H9 (cell line): ENCODE measurements at regions not wholly inside any gene's neighbourhood (a gene's known extent, or its start where the extent isn't known, plus 50 kb on each side); places are given as distances from the start of the nearest gene placed in this dataset.

Experiments used
- DNase-seq: peaks from one replicate; pipeline ENCODE4 v3.0.0-alpha.2; 2017
- H2AFZ ChIP-seq: one replicate; pipeline ENCODE4 v1.6.1; 2013; ENCODE audit warnings: mild to moderate bottlenecking, low read length, control low read depth, moderate library complexity
- H2AK5ac ChIP-seq: 2 replicates; pipeline ENCODE4 v1.6.1; 2013; ENCODE audit warnings: low read length, control low read depth, mixed read lengths; ENCODE audit not compliant: insufficient read length
- H2BK120ac ChIP-seq: one replicate; pipeline ENCODE4 v1.6.1; 2013; ENCODE audit warnings: low read depth, mild to moderate bottlenecking, low read length, control low read depth, inconsistent platforms; ENCODE audit not compliant: poor library complexity, severe bottlenecking
- H2BK12ac ChIP-seq: 2 replicates; pipeline ENCODE4 v1.6.1; 2013; ENCODE audit warnings: low read length, control low read depth, mixed read lengths, low read depth; ENCODE audit not compliant: insufficient read length
- H2BK15ac ChIP-seq: 2 replicates; pipeline ENCODE4 v1.6.1; 2013; ENCODE audit warnings: low read depth, low read length, control low read depth
- H2BK20ac ChIP-seq: one replicate; pipeline ENCODE4 v1.6.1; 2013; ENCODE audit warnings: low read depth, mild to moderate bottlenecking, low read length, control low read depth, inconsistent platforms; ENCODE audit not compliant: poor library complexity, severe bottlenecking
- H2BK5ac ChIP-seq: 2 replicates; pipeline ENCODE4 v1.6.1; 2013; ENCODE audit warnings: low read length, control low read depth, mixed read lengths; ENCODE audit not compliant: insufficient read length
- H3K14ac ChIP-seq: 2 replicates; pipeline ENCODE4 v1.6.1; 2013; ENCODE audit warnings: low read length, control low read depth; ENCODE audit not compliant: insufficient read depth
- H3K18ac ChIP-seq: 2 replicates; pipeline ENCODE4 v1.6.1; 2013; ENCODE audit warnings: low read depth, mild to moderate bottlenecking, mixed read lengths, low read length, control low read depth; ENCODE audit not compliant: insufficient read length
- H3K23ac ChIP-seq: 2 replicates; pipeline ENCODE4 v1.6.1; 2013; ENCODE audit warnings: low read length, control low read depth, mixed read lengths, low read depth; ENCODE audit not compliant: insufficient read length
- H3K23me2 ChIP-seq: 2 replicates; pipeline ENCODE4 v1.6.1; 2013; ENCODE audit warnings: low read depth, mild to moderate bottlenecking, mixed read lengths, low read length, control low read depth; ENCODE audit not compliant: insufficient read length, poor library complexity, severe bottlenecking
- H3K27ac ChIP-seq: 2 replicates; pipeline ENCODE4 v1.5.1; 2013; ENCODE audit warnings: low read length, control low read depth, mixed read lengths, low read depth; ENCODE audit not compliant: insufficient read length
- H3K27me3 ChIP-seq: 2 replicates; pipeline ENCODE4 v1.6.1; 2013; ENCODE audit warnings: low read length, control low read depth, inconsistent platforms; ENCODE audit not compliant: insufficient read depth
- H3K4ac ChIP-seq: 2 replicates; pipeline ENCODE4 v1.6.1; 2013; ENCODE audit warnings: low read depth, mild to moderate bottlenecking, control low read depth, inconsistent platforms, low read length, moderate library complexity
- H3K4me1 ChIP-seq: 2 replicates; pipeline ENCODE4 v1.6.1; 2013; ENCODE audit warnings: low read length, control low read depth, inconsistent platforms; ENCODE audit not compliant: insufficient read depth
- H3K4me2 ChIP-seq: 2 replicates; pipeline ENCODE4 v1.6.1; 2013; ENCODE audit warnings: low read length, control low read depth, mixed read lengths; ENCODE audit not compliant: insufficient read length, insufficient read depth
- H3K56ac ChIP-seq: 2 replicates; pipeline ENCODE4 v1.6.1; 2013; ENCODE audit warnings: low read depth, mild to moderate bottlenecking, mixed read lengths, low read length, control low read depth; ENCODE audit not compliant: insufficient read length
- H3K79me1 ChIP-seq: 2 replicates; pipeline ENCODE4 v1.6.1; 2013; ENCODE audit warnings: low read depth, mild to moderate bottlenecking, moderate library complexity, low read length, control low read depth, inconsistent platforms; ENCODE audit not compliant: insufficient read depth, poor library complexity, severe bottlenecking
- H3K79me2 ChIP-seq: 2 replicates; pipeline ENCODE4 v1.6.1; 2013; ENCODE audit warnings: low read length, control low read depth, inconsistent platforms; ENCODE audit not compliant: insufficient read depth
- H3K9ac ChIP-seq: 2 replicates; pipeline ENCODE4 v1.6.1; 2013; ENCODE audit warnings: low read length, control low read depth, mixed read lengths; ENCODE audit not compliant: insufficient read length; ENCODE audit errors: extremely low read depth
- H3K9me3 ChIP-seq: one replicate; pipeline ENCODE4 v1.6.1; 2013; ENCODE audit warnings: low read depth, low read length, inconsistent platforms; ENCODE audit not compliant: control insufficient read depth
- H3T11ph ChIP-seq: one replicate; pipeline ENCODE4 v1.6.1; 2013; ENCODE audit warnings: mild to moderate bottlenecking, low read length, control low read depth, inconsistent platforms
- H4K20me1 ChIP-seq: one replicate; pipeline ENCODE4 v1.6.1; 2013; ENCODE audit not compliant: control insufficient read depth, insufficient read length, insufficient read depth
- H4K5ac ChIP-seq: 2 replicates; pipeline ENCODE4 v1.6.1; 2013; ENCODE audit warnings: low read depth, mild to moderate bottlenecking, mixed read lengths, low read length, control low read depth; ENCODE audit not compliant: insufficient read length
- H4K8ac ChIP-seq: replicated peaks from 2 replicates; pipeline ENCODE4 v1.6.1; 2013; ENCODE audit warnings: low read length, control low read depth, mixed read lengths, low read depth; ENCODE audit not compliant: insufficient read length
- H4K91ac ChIP-seq: 2 replicates; pipeline ENCODE4 v1.6.1; 2013; ENCODE audit warnings: low read depth, mild to moderate bottlenecking, moderate library complexity, mixed read lengths, low read length, control low read depth; ENCODE audit not compliant: insufficient read length
- H3K27ac Mint-ChIP-seq, 3 experiments: 2 replicates in 2 of 3; 3 replicates in 1 of 3; pipeline ENCODE4 v1.8.0; 2020 to 2021; ENCODE audit warnings: mixed read lengths in 3 of 3, mild to moderate bottlenecking in 1 of 3, moderate library complexity in 1 of 3
- H3K27me3 Mint-ChIP-seq: 2 replicates; pipeline ENCODE4 v1.8.0; 2021; ENCODE audit warnings: low read depth, mild to moderate bottlenecking, moderate library complexity, mixed read lengths
- H3K36me3 Mint-ChIP-seq, 3 experiments: 2 replicates in 2 of 3; 3 replicates in 1 of 3; pipeline ENCODE4 v1.8.0; 2020 to 2021; ENCODE audit warnings: low read depth in 3 of 3, mixed read lengths in 3 of 3; ENCODE audit not compliant: insufficient read depth in 1 of 3
- H3K4me1 Mint-ChIP-seq, 2 experiments: 2 replicates each; pipeline ENCODE4 v1.8.0; 2020; ENCODE audit warnings: mixed read lengths in 2 of 2
- H3K4me3 Mint-ChIP-seq, 2 experiments: 2 replicates in 1 of 2; 3 replicates in 1 of 2; pipeline ENCODE4 v1.8.0; 2020 to 2021; ENCODE audit warnings: mild to moderate bottlenecking in 2 of 2, mixed read lengths in 2 of 2, moderate library complexity in 1 of 2
- H3K9me3 Mint-ChIP-seq, 2 experiments: 2 replicates in 1 of 2; 3 replicates in 1 of 2; pipeline ENCODE4 v1.8.0; 2020; ENCODE audit warnings: mild to moderate bottlenecking in 2 of 2, mixed read lengths in 2 of 2, moderate library complexity in 1 of 2
- WGBS: extraction: QIAGEN DNeasy Blood & Tissue Kit; methylation state at CpG from one replicate; pipeline ENCODE4 v1.1.7; 2013; ENCODE audit warnings: missing lambda C conversion rate, low lambda C conversion rate, mixed read lengths; ENCODE audit not compliant: insufficient read length; ENCODE audit errors: extremely low coverage; 5-methylcytosine and 5-hydroxymethylcytosine counted together
- TF ChIP-seq, protein P1 (sequence below): fragments of 200-600 bp; sonication (generic); conservative IDR thresholded peaks from 3 replicates; pipeline ENCODE4 v1.8.0; 2021; ENCODE audit warnings: antibody characterized with exemption, mild to moderate bottlenecking

- Mint-ChIP-seq H3K27me3 (no peaks in the 10 kb centered on the region), H3K4me3 (no peak overlapping the region), H3K36me3 (no peaks in the 10 kb centered on the region), H3K9me3 (no peaks in the 10 kb centered on the region), H3K4me1 (peaks cover 4% of the 10 kb centered on the region in 2 experiments), H3K27ac (no peak overlapping the region; a peak in 1 of 7 replicates)
- no peaks in the 10 kb centered on the region for H3K79me2 ChIP-seq
- H3K14ac ChIP-seq: no peak overlapping the region
- no peak overlapping the region for H3K56ac ChIP-seq
- no peak overlapping the region for H2BK15ac ChIP-seq
- H2BK120ac ChIP-seq: no peak overlapping the region
- H4K20me1 ChIP-seq: no peaks in the 10 kb centered on the region
- H2AFZ ChIP-seq: no peak overlapping the region
- no peak for DNase-seq
- no peak overlapping the region for H3K27ac ChIP-seq
- H3K4me1 ChIP-seq: no peaks in the 10 kb centered on the region
- TF ChIP-seq, protein P1, sequence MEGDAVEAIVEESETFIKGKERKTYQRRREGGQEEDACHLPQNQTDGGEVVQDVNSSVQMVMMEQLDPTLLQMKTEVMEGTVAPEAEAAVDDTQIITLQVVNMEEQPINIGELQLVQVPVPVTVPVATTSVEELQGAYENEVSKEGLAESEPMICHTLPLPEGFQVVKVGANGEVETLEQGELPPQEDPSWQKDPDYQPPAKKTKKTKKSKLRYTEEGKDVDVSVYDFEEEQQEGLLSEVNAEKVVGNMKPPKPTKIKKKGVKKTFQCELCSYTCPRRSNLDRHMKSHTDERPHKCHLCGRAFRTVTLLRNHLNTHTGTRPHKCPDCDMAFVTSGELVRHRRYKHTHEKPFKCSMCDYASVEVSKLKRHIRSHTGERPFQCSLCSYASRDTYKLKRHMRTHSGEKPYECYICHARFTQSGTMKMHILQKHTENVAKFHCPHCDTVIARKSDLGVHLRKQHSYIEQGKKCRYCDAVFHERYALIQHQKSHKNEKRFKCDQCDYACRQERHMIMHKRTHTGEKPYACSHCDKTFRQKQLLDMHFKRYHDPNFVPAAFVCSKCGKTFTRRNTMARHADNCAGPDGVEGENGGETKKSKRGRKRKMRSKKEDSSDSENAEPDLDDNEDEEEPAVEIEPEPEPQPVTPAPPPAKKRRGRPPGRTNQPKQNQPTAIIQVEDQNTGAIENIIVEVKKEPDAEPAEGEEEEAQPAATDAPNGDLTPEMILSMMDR: no peak
- no peaks in the 10 kb centered on the region for H3K27me3 ChIP-seq
- H3K4me2 ChIP-seq: no peak overlapping the region
- H3K9ac ChIP-seq: no peak overlapping the region
- no peak overlapping the region for H3K18ac ChIP-seq
- no peak overlapping the region for H2BK20ac ChIP-seq
- H4K5ac ChIP-seq: no peak overlapping the region
- H3K23ac ChIP-seq: no peak overlapping the region
- no CpG with 5 or more reads among the region's 3 CpGs for WGBS
- no peaks in the 10 kb centered on the region for H3K79me1 ChIP-seq
- H3K4ac ChIP-seq: no peak overlapping the region
- no peak overlapping the region for H2AK5ac ChIP-seq
- no peak overlapping the region for H4K8ac ChIP-seq
- H3K9me3 ChIP-seq: no peaks in the 10 kb centered on the region
- no peaks in the 10 kb centered on the region for H3K23me2 ChIP-seq
- H2BK5ac ChIP-seq: no peak overlapping the region
- no peak overlapping the region for H4K91ac ChIP-seq
- H2BK12ac ChIP-seq: no peak overlapping the region
- no peak overlapping the region for H3T11ph ChIP-seq
Measured at GRCh38 chr21:17071093-17071492, 441.8 kb upstream of the CXADR start.
